ENCODE measurements at regions not wholly inside any gene's neighbourhood (a gene's known extent, or its start where the extent isn't known, plus 50 kb on each side); places are given as distances from the start of the nearest gene placed in this dataset.
"Not testable (repeated sequence)": the region's sequence is repeated elsewhere in the genome, so short reads cannot be mapped to it uniquely, and the experiment has no call there.

DNA sequence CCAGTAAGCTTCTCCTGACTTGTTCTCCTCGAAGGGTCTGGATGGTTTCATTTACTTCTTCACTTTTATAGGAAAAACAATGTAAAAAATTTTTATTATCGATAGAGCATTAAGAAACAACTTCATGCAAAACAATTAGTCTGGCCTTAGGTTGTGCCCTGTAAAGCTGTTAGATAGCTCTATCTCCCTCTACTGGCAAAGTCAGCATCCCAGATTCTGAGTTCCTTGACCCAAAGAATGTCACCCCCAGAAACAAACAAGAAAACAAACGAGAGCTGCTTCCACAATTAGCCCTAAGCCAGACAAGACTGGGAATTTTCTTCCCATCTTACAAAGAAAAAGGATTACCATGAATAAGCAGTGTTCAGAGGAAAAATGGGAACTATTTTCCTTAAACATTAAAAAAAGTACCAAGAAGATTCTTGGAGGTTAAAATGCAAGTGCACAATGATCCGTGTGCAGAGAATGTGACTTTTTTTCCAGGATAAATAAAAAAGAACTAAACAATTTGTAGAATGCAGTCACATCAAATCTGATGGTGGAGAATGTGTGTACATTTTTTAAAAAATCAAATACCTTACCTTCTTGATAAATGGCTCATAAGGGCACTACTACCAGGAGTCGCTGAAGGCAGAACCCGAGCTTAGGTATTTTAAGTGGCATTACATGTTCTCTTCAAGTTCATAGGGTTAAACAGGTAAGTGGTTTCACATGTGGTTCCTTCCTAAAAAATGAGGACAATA lies 293.2 kb downstream of the FBXO8 start:
- DNase-seq (ENCODE audit: low spot score), result peak; percentile 28
- no peak overlapping the region for H3K4me3 Mint-ChIP-seq (ENCODE audit: unreplicated experiment)
- H3K27me3 Mint-ChIP-seq (ENCODE audit: unreplicated experiment), result no peaks in the 10 kb centered on the region

GRCh38 chr4:173963523-173963922 lies 319.9 kb downstream of the FBXO8 start:
- not testable (repeated sequence) for H3K36me3 Mint-ChIP-seq (ENCODE audit: low read depth, unreplicated experiment); H3K27me3 Mint-ChIP-seq (ENCODE audit: unreplicated experiment); H3K9me3 Mint-ChIP-seq (ENCODE audit: unreplicated experiment); H3K27ac Mint-ChIP-seq (ENCODE audit: unreplicated experiment); H3K4me3 Mint-ChIP-seq (ENCODE audit: unreplicated experiment); H3K4me1 Mint-ChIP-seq (ENCODE audit: unreplicated experiment); DNase-seq (ENCODE audit: low spot score)

More for the DNA sequence above, 293.2 kb downstream of the FBXO8 start:
- no peak overlapping the region for H3K27ac Mint-ChIP-seq (ENCODE audit: unreplicated experiment)
- TF ChIP-seq, protein P1, sequence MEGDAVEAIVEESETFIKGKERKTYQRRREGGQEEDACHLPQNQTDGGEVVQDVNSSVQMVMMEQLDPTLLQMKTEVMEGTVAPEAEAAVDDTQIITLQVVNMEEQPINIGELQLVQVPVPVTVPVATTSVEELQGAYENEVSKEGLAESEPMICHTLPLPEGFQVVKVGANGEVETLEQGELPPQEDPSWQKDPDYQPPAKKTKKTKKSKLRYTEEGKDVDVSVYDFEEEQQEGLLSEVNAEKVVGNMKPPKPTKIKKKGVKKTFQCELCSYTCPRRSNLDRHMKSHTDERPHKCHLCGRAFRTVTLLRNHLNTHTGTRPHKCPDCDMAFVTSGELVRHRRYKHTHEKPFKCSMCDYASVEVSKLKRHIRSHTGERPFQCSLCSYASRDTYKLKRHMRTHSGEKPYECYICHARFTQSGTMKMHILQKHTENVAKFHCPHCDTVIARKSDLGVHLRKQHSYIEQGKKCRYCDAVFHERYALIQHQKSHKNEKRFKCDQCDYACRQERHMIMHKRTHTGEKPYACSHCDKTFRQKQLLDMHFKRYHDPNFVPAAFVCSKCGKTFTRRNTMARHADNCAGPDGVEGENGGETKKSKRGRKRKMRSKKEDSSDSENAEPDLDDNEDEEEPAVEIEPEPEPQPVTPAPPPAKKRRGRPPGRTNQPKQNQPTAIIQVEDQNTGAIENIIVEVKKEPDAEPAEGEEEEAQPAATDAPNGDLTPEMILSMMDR (IDR thresholded peaks at IDR 0.05; ENCODE audit: unreplicated experiment), result no peak
- no peaks in the 10 kb centered on the region for H3K4me1 Mint-ChIP-seq (ENCODE audit: unreplicated experiment)
- no peaks in the 10 kb centered on the region for H3K9me3 Mint-ChIP-seq (ENCODE audit: unreplicated experiment)
- H3K36me3 Mint-ChIP-seq (ENCODE audit: low read depth, unreplicated experiment), result no peaks in the 10 kb centered on the region

- TF ChIP-seq, protein P1 (IDR thresholded peaks at IDR 0.05; ENCODE audit: unreplicated experiment), result no peak
- H3K9me3 Mint-ChIP-seq (ENCODE audit: unreplicated experiment), result no peaks in the 10 kb centered on the region
- no peaks in the 10 kb centered on the region for H3K36me3 Mint-ChIP-seq (ENCODE audit: low read depth, unreplicated experiment)
- no peak for DNase-seq (ENCODE audit: low spot score)
- no peak overlapping the region for H3K4me3 Mint-ChIP-seq (ENCODE audit: unreplicated experiment)
- H3K4me1 Mint-ChIP-seq (ENCODE audit: unreplicated experiment), result no peaks in the 10 kb centered on the region
- H3K27me3 Mint-ChIP-seq (ENCODE audit: unreplicated experiment), result no peaks in the 10 kb centered on the region
- H3K27ac Mint-ChIP-seq (ENCODE audit: unreplicated experiment), result no peak overlapping the region
Measured at GRCh38 chr4:173960398-173960797, 323.1 kb downstream of the FBXO8 start.

- no peaks in the 10 kb centered on the region for H3K36me3 Mint-ChIP-seq (ENCODE audit: low read depth, unreplicated experiment)
- no peak for DNase-seq (ENCODE audit: low spot score)
- no peak overlapping the region for H3K27ac Mint-ChIP-seq (ENCODE audit: unreplicated experiment)
Measured at GRCh38 chr4:173958445-173958844, 325.0 kb downstream of the FBXO8 start.

DNA sequence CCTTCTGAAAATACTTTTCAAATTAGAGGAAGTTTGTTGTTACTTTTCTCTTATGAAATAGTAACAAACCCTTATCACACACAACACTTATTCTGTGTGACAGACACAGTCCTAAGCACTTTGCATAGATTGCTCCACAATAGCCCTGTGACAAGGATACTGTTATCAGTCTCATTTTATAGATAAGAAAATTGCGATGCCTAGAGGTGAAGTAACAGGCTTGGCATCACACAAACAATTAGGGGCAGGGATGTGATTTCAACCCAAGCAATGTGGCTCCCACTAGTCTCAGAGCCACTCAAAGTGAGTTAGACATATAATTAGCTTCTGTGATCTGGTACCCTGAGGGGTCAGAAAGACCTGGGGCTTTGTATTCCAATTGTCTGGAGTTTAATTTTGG lies 339.9 kb downstream of the FBXO8 start:
- Mint-ChIP-seq H3K9me3 (ENCODE audit: unreplicated experiment) (no peaks in the 10 kb centered on the region), H3K27me3 (ENCODE audit: unreplicated experiment) (no peaks in the 10 kb centered on the region), H3K4me1 (ENCODE audit: unreplicated experiment) (no peaks in the 10 kb centered on the region), H3K27ac (ENCODE audit: unreplicated experiment) (no peak overlapping the region), H3K36me3 (ENCODE audit: low read depth, unreplicated experiment) (no peaks in the 10 kb centered on the region), H3K4me3 (ENCODE audit: unreplicated experiment) (no peak overlapping the region)
- TF ChIP-seq, protein P1 (IDR thresholded peaks at IDR 0.05; ENCODE audit: unreplicated experiment), result no peak
- DNase-seq (ENCODE audit: low spot score), result no peak

More at GRCh38 chr4:173958445-173958844, 325.0 kb downstream of the FBXO8 start:
- no peaks in the 10 kb centered on the region for H3K9me3 Mint-ChIP-seq (ENCODE audit: unreplicated experiment)
- H3K4me3 Mint-ChIP-seq (ENCODE audit: unreplicated experiment), result no peak overlapping the region
- TF ChIP-seq, protein P1 (IDR thresholded peaks at IDR 0.05; ENCODE audit: unreplicated experiment), result no peak
- H3K27me3 Mint-ChIP-seq (ENCODE audit: unreplicated experiment), result no peaks in the 10 kb centered on the region
- no peaks in the 10 kb centered on the region for H3K4me1 Mint-ChIP-seq (ENCODE audit: unreplicated experiment)
